ENCODE measurements at regions not wholly inside any gene's neighbourhood (a gene's known extent, or its start where the extent isn't known, plus 50 kb on each side); places are given as distances from the start of the nearest gene placed in this dataset.

DNA sequence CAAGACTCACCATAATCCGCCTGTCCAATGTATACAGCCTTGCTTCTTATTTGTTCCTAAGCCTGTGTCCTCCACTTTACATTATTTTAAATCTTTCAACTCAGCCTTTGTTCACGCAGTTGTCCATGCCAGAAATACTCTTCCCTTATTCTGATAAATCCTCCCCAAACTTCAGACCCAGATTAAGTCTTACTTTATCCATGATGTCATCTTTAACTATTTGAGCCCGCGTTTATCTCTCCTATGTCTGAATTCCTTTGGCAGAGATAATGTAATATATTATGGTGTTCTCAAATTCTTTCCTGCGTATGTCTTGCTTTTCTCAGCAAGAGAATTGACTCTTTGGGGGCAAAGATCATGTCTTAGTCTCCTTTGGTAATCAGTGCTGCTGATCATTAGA is 129.6 kb downstream of the LUZP4 start:
- TF ChIP-seq EZH2phosphoT487 (IDR thresholded peaks at IDR 0.05; ENCODE audit: low read depth) = no peak
- TF ChIP-seq, protein P1, sequence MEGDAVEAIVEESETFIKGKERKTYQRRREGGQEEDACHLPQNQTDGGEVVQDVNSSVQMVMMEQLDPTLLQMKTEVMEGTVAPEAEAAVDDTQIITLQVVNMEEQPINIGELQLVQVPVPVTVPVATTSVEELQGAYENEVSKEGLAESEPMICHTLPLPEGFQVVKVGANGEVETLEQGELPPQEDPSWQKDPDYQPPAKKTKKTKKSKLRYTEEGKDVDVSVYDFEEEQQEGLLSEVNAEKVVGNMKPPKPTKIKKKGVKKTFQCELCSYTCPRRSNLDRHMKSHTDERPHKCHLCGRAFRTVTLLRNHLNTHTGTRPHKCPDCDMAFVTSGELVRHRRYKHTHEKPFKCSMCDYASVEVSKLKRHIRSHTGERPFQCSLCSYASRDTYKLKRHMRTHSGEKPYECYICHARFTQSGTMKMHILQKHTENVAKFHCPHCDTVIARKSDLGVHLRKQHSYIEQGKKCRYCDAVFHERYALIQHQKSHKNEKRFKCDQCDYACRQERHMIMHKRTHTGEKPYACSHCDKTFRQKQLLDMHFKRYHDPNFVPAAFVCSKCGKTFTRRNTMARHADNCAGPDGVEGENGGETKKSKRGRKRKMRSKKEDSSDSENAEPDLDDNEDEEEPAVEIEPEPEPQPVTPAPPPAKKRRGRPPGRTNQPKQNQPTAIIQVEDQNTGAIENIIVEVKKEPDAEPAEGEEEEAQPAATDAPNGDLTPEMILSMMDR (IDR thresholded peaks at IDR 0.05; ENCODE audit: low read depth, low read length) = no peak
